ENCODE measurements at regions not wholly inside any gene's neighbourhood (a gene's known extent, or its start where the extent isn't known, plus 50 kb on each side); places are given as distances from the start of the nearest gene placed in this dataset.

- no peak overlapping the region for H3K27ac Mint-ChIP-seq
- H3K9me3 Mint-ChIP-seq, result peaks cover 38 to 39% of the 10 kb centered on the region in 2 donors
- DNase-seq (ENCODE audit: low spot score in 2 of 2) (no peak), ATAC-seq (no peak)
- peaks cover 0 to 16% of the 10 kb centered on the region in 2 donors for H3K36me3 Mint-ChIP-seq
These were observed 661.2 kb upstream of the BCHE start for GRCh38 chr3:166498446-166498845.

- ATAC-seq, result no peak
- Mint-ChIP-seq H3K9me3 (peaks cover 6 to 10% of the 10 kb centered on the region in 2 donors), H3K27ac (no peak overlapping the region), H3K36me3 (no peaks in the 10 kb centered on the region)
- no peak for DNase-seq (ENCODE audit: low spot score in 2 of 2)
These were observed 652.6 kb upstream of the BCHE start for GRCh38 chr3:166489826-166490225.

GRCh38 chr3:166488977-166489672 lies 651.9 kb upstream of the BCHE start:
- Mint-ChIP-seq H3K27ac (no peak overlapping the region), H3K9me3 (peaks cover 6 to 11% of the 10 kb centered on the region in 2 donors), H3K36me3 (no peaks in the 10 kb centered on the region)
- no peak for ATAC-seq
- no peak for DNase-seq (ENCODE audit: low spot score in 2 of 2)

GRCh38 chr3:166484470-166484869 lies 647.2 kb upstream of the BCHE start:
- DNase-seq (ENCODE audit: low spot score in 2 of 2) (no peak), ATAC-seq (no peak)
- no peaks in the 10 kb centered on the region for H3K36me3 Mint-ChIP-seq
- H3K27ac Mint-ChIP-seq, result no peak overlapping the region
- H3K9me3 Mint-ChIP-seq, result peaks cover 0 to 21% of the 10 kb centered on the region in 2 donors

- DNase-seq (ENCODE audit: low spot score in 2 of 2) (no peak), ATAC-seq (no peak)
- peaks cover 0 to 4% of the 10 kb centered on the region in 2 donors for H3K36me3 Mint-ChIP-seq
- H3K9me3 Mint-ChIP-seq, result peaks cover 13 to 35% of the 10 kb centered on the region in 2 donors
- H3K27ac Mint-ChIP-seq, result no peak overlapping the region
These were observed 644.1 kb upstream of the BCHE start for GRCh38 chr3:166481340-166481739.

GRCh38 chr3:166478356-166478755 lies 641.1 kb upstream of the BCHE start:
- DNase-seq (ENCODE audit: low spot score in 2 of 2), result no peak
- Mint-ChIP-seq H3K36me3 (peaks cover 0 to 4% of the 10 kb centered on the region in 2 donors), H3K9me3 (peaks cover 14 to 30% of the 10 kb centered on the region in 2 donors), H3K27ac (no peak overlapping the region)
- ATAC-seq, result no peak

- peaks cover 8 to 18% of the 10 kb centered on the region in 2 donors for H3K9me3 Mint-ChIP-seq
- H3K27ac Mint-ChIP-seq, result no peak overlapping the region
- DNase-seq (ENCODE audit: low spot score in 2 of 2) (no peak), ATAC-seq (no peak)
- no peaks in the 10 kb centered on the region for H3K36me3 Mint-ChIP-seq
These were observed 636.3 kb upstream of the BCHE start for GRCh38 chr3:166473501-166473900.

GRCh38 chr3:166472015-166472414 lies 634.8 kb upstream of the BCHE start:
- Mint-ChIP-seq H3K9me3 (peaks cover 4 to 13% of the 10 kb centered on the region in 2 donors), H3K36me3 (no peaks in the 10 kb centered on the region), H3K27ac (no peak overlapping the region)
- DNase-seq (ENCODE audit: low spot score in 2 of 2) (no peak), ATAC-seq (no peak)

GRCh38 chr3:166471074-166471767 lies 634.0 kb upstream of the BCHE start:
- Mint-ChIP-seq H3K9me3 (peaks cover 4 to 13% of the 10 kb centered on the region in 2 donors), H3K36me3 (no peaks in the 10 kb centered on the region), H3K27ac (no peak overlapping the region)
- no peak for ATAC-seq
- no peak for DNase-seq (ENCODE audit: low spot score in 2 of 2)

- Mint-ChIP-seq H3K27ac (no peak overlapping the region), H3K36me3 (no peaks in the 10 kb centered on the region), H3K9me3 (peaks cover 11 to 12% of the 10 kb centered on the region in 2 donors)
- DNase-seq (ENCODE audit: low spot score in 2 of 2) (no peak), ATAC-seq (no peak)
These were observed 625.8 kb upstream of the BCHE start for GRCh38 chr3:166462891-166463470.

- H3K27ac Mint-ChIP-seq, result no peak overlapping the region
- no peak for DNase-seq (ENCODE audit: low spot score in 2 of 2)
- no peaks in the 10 kb centered on the region for H3K36me3 Mint-ChIP-seq
- H3K9me3 Mint-ChIP-seq, result peaks cover 16 to 19% of the 10 kb centered on the region in 2 donors
- ATAC-seq, result no peak
These were observed 624.4 kb upstream of the BCHE start for GRCh38 chr3:166461626-166462025.

GRCh38 chr3:166457382-166457781 lies 620.2 kb upstream of the BCHE start:
- ATAC-seq, result no peak
- Mint-ChIP-seq H3K36me3 (no peaks in the 10 kb centered on the region), H3K27ac (no peak overlapping the region), H3K9me3 (peaks cover 16 to 23% of the 10 kb centered on the region in 2 donors)
- DNase-seq (ENCODE audit: low spot score in 2 of 2), result no peak

GRCh38 chr3:166456286-166456685 lies 619.1 kb upstream of the BCHE start:
- Mint-ChIP-seq H3K27ac (no peak overlapping the region), H3K36me3 (no peaks in the 10 kb centered on the region), H3K9me3 (peaks cover 16 to 27% of the 10 kb centered on the region in 2 donors)
- DNase-seq (ENCODE audit: low spot score in 2 of 2), result no peak
- ATAC-seq, result no peak

GRCh38 chr3:166455744-166456143 lies 618.5 kb upstream of the BCHE start:
- DNase-seq (ENCODE audit: low spot score in 2 of 2) (no peak), ATAC-seq (no peak)
- H3K9me3 Mint-ChIP-seq, result peaks cover 16 to 27% of the 10 kb centered on the region in 2 donors
- no peaks in the 10 kb centered on the region for H3K36me3 Mint-ChIP-seq
- H3K27ac Mint-ChIP-seq, result no peak overlapping the region

- ATAC-seq, result no peak
- H3K36me3 Mint-ChIP-seq, result no peaks in the 10 kb centered on the region
These were observed 616.3 kb upstream of the BCHE start for GRCh38 chr3:166453478-166453877.

GRCh38 chr3:166451997-166452396 lies 614.8 kb upstream of the BCHE start:
- DNase-seq (ENCODE audit: low spot score in 2 of 2), result no peak
- Mint-ChIP-seq H3K27ac (no peak overlapping the region), H3K36me3 (no peaks in the 10 kb centered on the region), H3K9me3 (peaks cover 0 to 15% of the 10 kb centered on the region in 2 donors)
- no peak for ATAC-seq

More at GRCh38 chr3:166453478-166453877, 616.3 kb upstream of the BCHE start:
- Mint-ChIP-seq H3K9me3 (peaks cover 7 to 21% of the 10 kb centered on the region in 2 donors), H3K27ac (no peak overlapping the region)
- DNase-seq (ENCODE audit: low spot score in 2 of 2), result no peak

GRCh38 chr3:166447513-166447912 lies 610.3 kb upstream of the BCHE start:
- ATAC-seq (no peak), DNase-seq (ENCODE audit: low spot score in 2 of 2) (no peak)
- peaks cover 0 to 8% of the 10 kb centered on the region in 2 donors for H3K9me3 Mint-ChIP-seq
- no peak overlapping the region for H3K27ac Mint-ChIP-seq
- H3K36me3 Mint-ChIP-seq, result no peaks in the 10 kb centered on the region
